A673 (cell line): ENCODE measurements at regions not wholly inside any gene's neighbourhood (a gene's known extent, or its start where the extent isn't known, plus 50 kb on each side); places are given as distances from the start of the nearest gene placed in this dataset.
"Not testable (repeated sequence)": the region's sequence is repeated elsewhere in the genome, so short reads cannot be mapped to it uniquely, and the experiment has no call there.

Source experiments
- EZH2 ChIP-seq: fragments of 200-600 bp; sonication (generic); IDR thresholded peaks from 2 replicates; pipeline ENCODE4 v1.6.1; 2017; ENCODE audit warnings: borderline replicate concordance, low read depth, mild to moderate bottlenecking, mixed read lengths, antibody characterized with exemption, low read length; ENCODE audit not compliant: poor library complexity, severe bottlenecking
- TF ChIP-seq, protein P1 (sequence below): fragments of 300-800, 200-600 bp; sonication (generic); conservative IDR thresholded peaks from 2 replicates; pipeline ENCODE4 v1.5.1; 2017; ENCODE audit warnings: low read depth, mild to moderate bottlenecking, antibody characterized with exemption, low read length, moderate library complexity, mixed read lengths

DNA sequence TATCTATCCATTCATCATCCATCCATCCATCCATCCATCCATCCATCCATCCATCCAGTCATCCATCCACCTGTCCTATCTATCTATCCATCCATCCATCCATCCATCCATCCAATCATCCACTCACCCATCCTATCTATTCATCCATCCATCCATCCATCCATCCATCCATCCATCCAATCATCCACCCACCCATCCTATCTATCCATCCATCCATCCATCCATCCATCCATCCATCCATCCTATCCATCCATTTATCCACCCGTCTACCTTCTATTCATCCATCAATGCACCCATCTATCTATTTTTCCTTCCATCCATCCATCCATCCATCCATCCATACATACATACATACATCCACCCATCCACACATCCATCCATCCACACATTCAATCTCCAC, 540.1 kb downstream of the TBC1D22A start:
- TF ChIP-seq, protein P1, sequence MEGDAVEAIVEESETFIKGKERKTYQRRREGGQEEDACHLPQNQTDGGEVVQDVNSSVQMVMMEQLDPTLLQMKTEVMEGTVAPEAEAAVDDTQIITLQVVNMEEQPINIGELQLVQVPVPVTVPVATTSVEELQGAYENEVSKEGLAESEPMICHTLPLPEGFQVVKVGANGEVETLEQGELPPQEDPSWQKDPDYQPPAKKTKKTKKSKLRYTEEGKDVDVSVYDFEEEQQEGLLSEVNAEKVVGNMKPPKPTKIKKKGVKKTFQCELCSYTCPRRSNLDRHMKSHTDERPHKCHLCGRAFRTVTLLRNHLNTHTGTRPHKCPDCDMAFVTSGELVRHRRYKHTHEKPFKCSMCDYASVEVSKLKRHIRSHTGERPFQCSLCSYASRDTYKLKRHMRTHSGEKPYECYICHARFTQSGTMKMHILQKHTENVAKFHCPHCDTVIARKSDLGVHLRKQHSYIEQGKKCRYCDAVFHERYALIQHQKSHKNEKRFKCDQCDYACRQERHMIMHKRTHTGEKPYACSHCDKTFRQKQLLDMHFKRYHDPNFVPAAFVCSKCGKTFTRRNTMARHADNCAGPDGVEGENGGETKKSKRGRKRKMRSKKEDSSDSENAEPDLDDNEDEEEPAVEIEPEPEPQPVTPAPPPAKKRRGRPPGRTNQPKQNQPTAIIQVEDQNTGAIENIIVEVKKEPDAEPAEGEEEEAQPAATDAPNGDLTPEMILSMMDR, result not testable (repeated sequence)
- not testable (repeated sequence) for TF ChIP-seq EZH2
